Endodermal cell (in vitro differentiated cells): ENCODE measurements at regions not wholly inside any gene's neighbourhood (a gene's known extent, or its start where the extent isn't known, plus 50 kb on each side); places are given as distances from the start of the nearest gene placed in this dataset.

Experiments used
- DNase-seq: peaks from one replicate; pipeline ENCODE4 v3.0.0-alpha.2; 2017
- H3K27ac ChIP-seq: 2 replicates; pipeline ENCODE4 v1.5.1; 2013; ENCODE audit warnings: mild to moderate bottlenecking, low read depth, low read length, moderate library complexity
- H3K27me3 ChIP-seq: 2 replicates; pipeline ENCODE4 v1.6.1; 2013; ENCODE audit warnings: mild to moderate bottlenecking, low read length, moderate library complexity; ENCODE audit not compliant: insufficient read depth, control insufficient read depth, poor library complexity, severe bottlenecking
- H3K36me3 ChIP-seq: 2 replicates; pipeline ENCODE4 v1.7.0; 2013; ENCODE audit warnings: mild to moderate bottlenecking, low read length, moderate library complexity; ENCODE audit not compliant: control insufficient read depth, insufficient read depth
- H3K4me1 ChIP-seq: one replicate; pipeline ENCODE4 v1.7.0; 2013; ENCODE audit warnings: low read length; ENCODE audit not compliant: control insufficient read depth, insufficient read depth
- H3K4me3 ChIP-seq: 2 replicates; pipeline ENCODE4 v1.5.1; 2013; ENCODE audit warnings: mild to moderate bottlenecking, low read length, moderate library complexity
- H3K9ac ChIP-seq: 2 replicates; pipeline ENCODE4 v1.6.1; 2013; ENCODE audit warnings: mild to moderate bottlenecking, low read length, moderate library complexity; ENCODE audit not compliant: poor library complexity, severe bottlenecking; ENCODE audit errors: extremely low read depth
- H3K9me3 ChIP-seq: 2 replicates; pipeline ENCODE4 v1.6.1; 2013; ENCODE audit warnings: mild to moderate bottlenecking, low read length, moderate library complexity; ENCODE audit not compliant: control insufficient read depth
- H3K27ac Mint-ChIP-seq: 2 replicates; pipeline ENCODE4 v1.8.0; 2020; ENCODE audit warnings: mixed read lengths
- H3K27me3 Mint-ChIP-seq: 2 replicates; pipeline ENCODE4 v1.8.0; 2021; ENCODE audit warnings: mild to moderate bottlenecking, mixed read lengths; ENCODE audit not compliant: insufficient read depth
- H3K36me3 Mint-ChIP-seq: 2 replicates; pipeline ENCODE4 v1.8.0; 2020; ENCODE audit warnings: low read depth, mixed read lengths
- H3K4me1 Mint-ChIP-seq: 2 replicates; pipeline ENCODE4 v1.8.0; 2020; ENCODE audit warnings: mixed read lengths
- H3K4me3 Mint-ChIP-seq: 2 replicates; pipeline ENCODE4 v1.8.0; 2020; ENCODE audit warnings: mild to moderate bottlenecking, moderate library complexity, mixed read lengths
- H3K9me3 Mint-ChIP-seq: 2 replicates; pipeline ENCODE4 v1.8.0; 2020; ENCODE audit warnings: mild to moderate bottlenecking, mixed read lengths
- CTCF ChIP-seq: fragments of 200-600 bp; sonication (generic); conservative IDR thresholded peaks from 2 replicates; pipeline ENCODE4 v1.5.0; 2021; ENCODE audit warnings: antibody characterized with exemption, mild to moderate bottlenecking
- WGBS, 2 experiments: methylation state at CpG; one replicate each; pipeline versions ENCODE4 v1.1.5 to v1.1.7; 2013; ENCODE audit warnings: missing lambda C conversion rate in 2 of 2, mixed read lengths in 1 of 2; ENCODE audit not compliant: insufficient coverage in 1 of 2, insufficient read length in 1 of 2; 5-methylcytosine and 5-hydroxymethylcytosine counted together

DNA sequence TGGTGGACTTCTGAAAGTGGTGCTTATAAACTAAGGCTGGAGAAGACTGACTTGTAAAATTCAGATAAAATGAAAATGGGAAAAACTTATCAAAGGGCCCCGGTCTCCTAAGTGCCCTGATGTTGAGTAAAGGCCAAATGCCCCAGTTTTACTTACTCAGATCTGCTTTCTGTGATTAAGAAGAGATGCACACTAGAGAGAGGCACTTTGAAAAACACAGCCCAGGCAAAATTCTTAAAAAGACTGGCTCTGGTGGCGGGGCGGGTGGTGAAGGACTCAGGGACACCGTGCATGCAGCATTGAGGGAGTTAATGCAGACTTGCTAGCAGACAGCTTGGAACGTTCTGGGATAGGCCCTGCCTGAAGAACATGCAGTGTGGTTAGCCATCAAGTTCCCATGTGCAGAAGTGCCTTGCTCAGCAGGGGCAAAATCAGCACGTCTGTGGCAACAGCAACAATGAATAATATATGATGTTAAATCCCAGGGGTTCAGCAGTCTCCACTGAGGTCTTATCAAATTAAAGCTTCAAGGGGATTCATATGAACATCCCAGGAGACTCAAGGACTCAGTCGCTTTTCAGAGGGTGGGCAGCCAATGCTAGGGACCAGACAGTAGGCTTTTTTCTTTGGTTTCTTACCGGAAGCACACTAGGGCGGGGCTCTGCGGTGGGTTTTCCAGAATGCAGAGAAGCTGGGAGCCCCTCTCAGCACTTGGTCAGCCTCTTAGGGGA, 105.0 kb downstream of the DAD1 start:
- no peaks in the 10 kb centered on the region for H3K36me3 Mint-ChIP-seq

GRCh38 chr14:22482782-22483553, 106.1 kb downstream of the DAD1 start:
- H3K27ac Mint-ChIP-seq, result no peak overlapping the region
- no peak for DNase-seq
- 87% methylated on average over 5 to 6 of the region's 6 CpGs for WGBS, 2 experiments

More for the DNA sequence above, 105.0 kb downstream of the DAD1 start:
- Mint-ChIP-seq H3K4me1 (peaks cover 94% of the 10 kb centered on the region), H3K4me3 (no peak overlapping the region), H3K9me3 (no peaks in the 10 kb centered on the region), H3K27me3 (no peaks in the 10 kb centered on the region), H3K27ac (no peak overlapping the region)
- no peak overlapping the region for H3K27ac ChIP-seq
- H3K4me1 ChIP-seq, result peaks cover 19% of the 10 kb centered on the region
- no peak overlapping the region for H3K4me3 ChIP-seq
- WGBS, 2 experiments, result 85 to 86% methylated on average over 10 of the region's 10 CpGs
- H3K9ac ChIP-seq, result no peak overlapping the region
- no peaks in the 10 kb centered on the region for H3K36me3 ChIP-seq
- DNase-seq, result no peak
- no peak for TF ChIP-seq CTCF
- no peaks in the 10 kb centered on the region for H3K27me3 ChIP-seq
- no peaks in the 10 kb centered on the region for H3K9me3 ChIP-seq

More at GRCh38 chr14:22482782-22483553, 106.1 kb downstream of the DAD1 start:
- Mint-ChIP-seq H3K27me3 (no peaks in the 10 kb centered on the region), H3K36me3 (no peaks in the 10 kb centered on the region), H3K9me3 (no peaks in the 10 kb centered on the region), H3K4me1 (peaks cover 88% of the 10 kb centered on the region), H3K4me3 (no peak overlapping the region)
- no peak overlapping the region for H3K27ac ChIP-seq
- H3K4me1 ChIP-seq, result peaks cover 24% of the 10 kb centered on the region
- TF ChIP-seq CTCF, result no peak
- no peaks in the 10 kb centered on the region for H3K36me3 ChIP-seq
- H3K9me3 ChIP-seq, result no peaks in the 10 kb centered on the region
- no peak overlapping the region for H3K4me3 ChIP-seq
- H3K27me3 ChIP-seq, result no peaks in the 10 kb centered on the region
- no peak overlapping the region for H3K9ac ChIP-seq
